GM23338 (cell line): ENCODE measurements at regions not wholly inside any gene's neighbourhood (a gene's known extent, or its start where the extent isn't known, plus 50 kb on each side); places are given as distances from the start of the nearest gene placed in this dataset.

ENCODE experiments used
- ATAC-seq: fragments of 200-7000 bp; cut with Tn5 transposase; 3 replicates; pipeline ENCODE4 v1.9.1; 2020
- DNase-seq: peaks from one replicate; pipeline ENCODE4 v3.0.0-alpha.2; 2015; ENCODE audit warnings: low spot score
- H2AFZ ChIP-seq: fragments of 200-600 bp; sonication (generic); 2 replicates; pipeline ENCODE4 v1.8.0; 2016; ENCODE audit warnings: antibody characterized with exemption, mild to moderate bottlenecking, moderate library complexity
- H3F3A ChIP-seq: fragments of 200-600 bp; sonication (generic); replicated peaks from 2 replicates; pipeline ENCODE4 v1.8.0; 2017; ENCODE audit warnings: antibody characterized with exemption, mixed run types, low read depth
- H3K27ac ChIP-seq: fragments of 200-600 bp; sonication (generic); 2 replicates; pipeline ENCODE4 v1.6.1; 2016; ENCODE audit warnings: low read depth
- H3K27me3 ChIP-seq: fragments of 200-600 bp; sonication (generic); 2 replicates; pipeline ENCODE4 v1.8.0; 2016; ENCODE audit warnings: mild to moderate bottlenecking, mixed run types, moderate library complexity; ENCODE audit not compliant: insufficient read depth
- H3K36me3 ChIP-seq: fragments of 200-600 bp; sonication (generic); 2 replicates; pipeline ENCODE4 v1.8.0; 2016; ENCODE audit warnings: mild to moderate bottlenecking; ENCODE audit not compliant: insufficient read depth
- H3K4me1 ChIP-seq: fragments of 200-600 bp; sonication (generic); 2 replicates; pipeline ENCODE4 v1.8.0; 2016; ENCODE audit warnings: mild to moderate bottlenecking, moderate library complexity; ENCODE audit not compliant: insufficient read depth
- H3K4me2 ChIP-seq: fragments of 200-600 bp; sonication (generic); 2 replicates; pipeline ENCODE4 v1.7.1; 2017; ENCODE audit warnings: mixed run types
- H3K4me3 ChIP-seq: fragments of 200-600 bp; sonication (generic); 2 replicates; pipeline ENCODE4 v1.6.1; 2016; ENCODE audit warnings: mixed run types
- H3K79me2 ChIP-seq: fragments of 200-600 bp; sonication (generic); replicated peaks from 2 replicates; pipeline ENCODE4 v1.8.0; 2017; ENCODE audit warnings: mild to moderate bottlenecking; ENCODE audit not compliant: insufficient read depth
- H3K9me2 ChIP-seq: fragments of 200-600 bp; sonication (generic); 2 replicates; pipeline ENCODE4 v1.8.0; 2017; ENCODE audit not compliant: insufficient read depth
- H4K20me1 ChIP-seq: fragments of 200-600 bp; sonication (generic); replicated peaks from 2 replicates; pipeline ENCODE4 v1.8.0; 2017; ENCODE audit warnings: mild to moderate bottlenecking; ENCODE audit not compliant: insufficient read depth
- H3K27ac Mint-ChIP-seq: 2 replicates; pipeline ENCODE4 v1.8.0; 2020; ENCODE audit warnings: inconsistent platforms, mild to moderate bottlenecking, moderate library complexity, mixed read lengths
- H3K27me3 Mint-ChIP-seq: 3 replicates; pipeline ENCODE4 v1.8.0; 2022; ENCODE audit warnings: low read depth, mild to moderate bottlenecking, moderate library complexity, mixed read lengths, inconsistent platforms; ENCODE audit not compliant: insufficient read depth, poor library complexity
- H3K36me3 Mint-ChIP-seq: 3 replicates; pipeline ENCODE4 v1.8.0; 2021; ENCODE audit warnings: low read depth, mild to moderate bottlenecking, inconsistent platforms, moderate library complexity, mixed read lengths
- H3K4me1 Mint-ChIP-seq: 3 replicates; pipeline ENCODE4 v1.8.0; 2020; ENCODE audit warnings: mild to moderate bottlenecking, inconsistent platforms, mixed read lengths
- H3K4me3 Mint-ChIP-seq: 3 replicates; pipeline ENCODE4 v1.8.0; 2021; ENCODE audit warnings: moderate library complexity, mild to moderate bottlenecking, inconsistent platforms, mixed read lengths
- H3K9me3 Mint-ChIP-seq: 3 replicates; pipeline ENCODE4 v1.8.0; 2020; ENCODE audit warnings: moderate library complexity, mild to moderate bottlenecking, inconsistent platforms, mixed read lengths
- EZH2phosphoT487 ChIP-seq: fragments of 200-600 bp; sonication (generic); IDR thresholded peaks from one replicate; pipeline ENCODE4 v1.8.1; 2018; ENCODE audit warnings: antibody characterized with exemption; ENCODE audit not compliant: unreplicated experiment
- JUNB ChIP-seq: IDR thresholded peaks from one replicate; pipeline ENCODE4 v1.6.1; 2016; ENCODE audit warnings: antibody characterized with exemption; ENCODE audit not compliant: unreplicated experiment
- NANOG ChIP-seq: IDR thresholded peaks from 2 replicates; pipeline ENCODE4 v1.6.1; 2016; ENCODE audit warnings: antibody characterized with exemption, borderline replicate concordance
- STAT1 ChIP-seq: IDR thresholded peaks from one replicate; pipeline ENCODE4 v1.6.1; 2016; ENCODE audit warnings: antibody characterized with exemption; ENCODE audit not compliant: unreplicated experiment
- ZNF114 ChIP-seq: fragments of 250-450 bp; sonication (Bioruptor Pico); IDR thresholded peaks from 2 replicates; pipeline ENCODE4 v1.5.0; 2020; ENCODE audit warnings: mild to moderate bottlenecking, moderate library complexity
- ZNF331 ChIP-seq: fragments of 250-450 bp; sonication (Bioruptor Pico); IDR thresholded peaks from 2 replicates; pipeline ENCODE4 v1.5.0; 2020; ENCODE audit warnings: low read depth, mild to moderate bottlenecking, moderate library complexity
- TF ChIP-seq, protein P1 (sequence below), 2 experiments: fragments of 200-600 bp in 1 of 2; sonication (generic) in 1 of 2; conservative IDR thresholded peaks; 2 replicates each; pipeline versions ENCODE4 v1.5.1 to v1.6.1; 2016 to 2017; ENCODE audit warnings: antibody characterized with exemption in 2 of 2, low read depth in 2 of 2, mild to moderate bottlenecking in 2 of 2, moderate library complexity in 1 of 2
- TF ChIP-seq, protein P2 (sequence below): IDR thresholded peaks from one replicate; pipeline ENCODE4 v1.6.1; 2018; ENCODE audit warnings: antibody characterized with exemption; ENCODE audit not compliant: unreplicated experiment
- TF ChIP-seq, protein P3 (sequence below): fragments of 250-450 bp; sonication (Bioruptor Pico); IDR thresholded peaks from 2 replicates; pipeline ENCODE4 v1.5.0; 2020; ENCODE audit warnings: mild to moderate bottlenecking, moderate library complexity

DNA sequence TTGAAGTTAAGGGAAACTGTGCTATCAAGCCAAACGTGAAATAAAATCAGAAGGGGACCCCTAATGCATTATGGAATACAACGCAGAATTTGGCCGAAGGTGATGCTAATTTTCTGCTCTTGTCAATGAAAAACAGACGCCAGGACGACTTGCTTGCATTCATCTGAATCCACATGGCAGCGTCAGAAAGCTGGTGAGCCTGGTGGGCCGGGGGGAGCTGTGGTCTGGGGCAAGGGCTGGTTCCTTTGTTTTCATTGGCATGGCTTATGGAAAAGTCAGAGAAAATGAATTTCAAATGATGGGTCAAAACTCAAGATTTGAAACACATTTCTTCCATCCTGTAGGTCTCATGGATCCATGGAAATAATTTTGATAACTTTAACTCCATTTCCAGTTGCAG is 86.4 kb upstream of the RUNX1 start:
- DNase-seq (no peak), ATAC-seq (no peak)
- peaks cover 7% of the 10 kb centered on the region for H3K9me2 ChIP-seq
- TF ChIP-seq, protein P1, sequence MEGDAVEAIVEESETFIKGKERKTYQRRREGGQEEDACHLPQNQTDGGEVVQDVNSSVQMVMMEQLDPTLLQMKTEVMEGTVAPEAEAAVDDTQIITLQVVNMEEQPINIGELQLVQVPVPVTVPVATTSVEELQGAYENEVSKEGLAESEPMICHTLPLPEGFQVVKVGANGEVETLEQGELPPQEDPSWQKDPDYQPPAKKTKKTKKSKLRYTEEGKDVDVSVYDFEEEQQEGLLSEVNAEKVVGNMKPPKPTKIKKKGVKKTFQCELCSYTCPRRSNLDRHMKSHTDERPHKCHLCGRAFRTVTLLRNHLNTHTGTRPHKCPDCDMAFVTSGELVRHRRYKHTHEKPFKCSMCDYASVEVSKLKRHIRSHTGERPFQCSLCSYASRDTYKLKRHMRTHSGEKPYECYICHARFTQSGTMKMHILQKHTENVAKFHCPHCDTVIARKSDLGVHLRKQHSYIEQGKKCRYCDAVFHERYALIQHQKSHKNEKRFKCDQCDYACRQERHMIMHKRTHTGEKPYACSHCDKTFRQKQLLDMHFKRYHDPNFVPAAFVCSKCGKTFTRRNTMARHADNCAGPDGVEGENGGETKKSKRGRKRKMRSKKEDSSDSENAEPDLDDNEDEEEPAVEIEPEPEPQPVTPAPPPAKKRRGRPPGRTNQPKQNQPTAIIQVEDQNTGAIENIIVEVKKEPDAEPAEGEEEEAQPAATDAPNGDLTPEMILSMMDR (conservative IDR thresholded peaks at IDR 0.05; ENCODE audit: low read depth in 2 of 2), result no peak
- TF ChIP-seq STAT1 (no peak), EZH2phosphoT487 (no peak)
- peaks cover 2% of the 10 kb centered on the region for H3K27me3 Mint-ChIP-seq
- H3K36me3 Mint-ChIP-seq, result no peaks in the 10 kb centered on the region
- peak overlapping the region; percentile 83 for H2AFZ ChIP-seq
- peaks cover 18% of the 10 kb centered on the region for H3K4me1 ChIP-seq
- no peak overlapping the region for H3K4me3 ChIP-seq
- H3F3A ChIP-seq, result no peaks in the 10 kb centered on the region
- no peaks in the 10 kb centered on the region for H3K9me3 Mint-ChIP-seq
- H3K4me2 ChIP-seq, result no peak overlapping the region
- H4K20me1 ChIP-seq, result no peaks in the 10 kb centered on the region
- H3K4me1 Mint-ChIP-seq, result peaks cover 13% of the 10 kb centered on the region; the same call in 1 of the 3 replicates
- H3K79me2 ChIP-seq, result no peaks in the 10 kb centered on the region
- no peak overlapping the region for H3K4me3 Mint-ChIP-seq
- no peaks in the 10 kb centered on the region for H3K27me3 ChIP-seq
- H3K36me3 ChIP-seq, result no peaks in the 10 kb centered on the region
- no peak overlapping the region for H3K27ac ChIP-seq
- no peak overlapping the region for H3K27ac Mint-ChIP-seq

DNA sequence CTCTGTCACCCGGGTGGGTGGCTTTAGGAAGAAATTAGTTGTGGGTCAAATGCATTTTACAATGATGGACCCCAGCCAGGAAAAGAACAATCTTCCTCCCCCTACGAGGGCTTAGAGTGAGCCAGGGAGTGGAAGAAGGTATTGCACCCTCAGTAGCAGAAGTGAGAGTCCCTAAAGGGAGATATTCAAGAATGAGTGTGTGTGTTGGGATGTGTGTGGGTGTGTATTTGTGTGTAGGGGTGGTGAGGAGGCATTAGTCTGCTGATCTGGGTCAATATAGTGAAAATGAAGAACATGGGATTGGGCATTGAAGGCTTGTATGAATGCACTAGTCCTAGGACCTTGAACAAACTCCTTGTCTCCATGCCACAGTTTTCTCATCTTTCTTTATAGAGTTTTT is 85.2 kb upstream of the RUNX1 start:
- ATAC-seq (no peak), DNase-seq (no peak)
- H3K4me1 Mint-ChIP-seq, result peaks cover 13% of the 10 kb centered on the region; the same call in 1 of the 3 replicates
- Histone ChIP-seq H3F3A (no peaks in the 10 kb centered on the region), H3K4me2 (no peak overlapping the region), H3K9me2 (peaks cover 7% of the 10 kb centered on the region), H3K79me2 (no peaks in the 10 kb centered on the region), H3K4me3 (no peak overlapping the region), H3K4me1 (peaks cover 18% of the 10 kb centered on the region), H3K27me3 (no peaks in the 10 kb centered on the region), H2AFZ (no peak overlapping the region), H4K20me1 (no peaks in the 10 kb centered on the region), H3K27ac (no peak overlapping the region), H3K36me3 (no peaks in the 10 kb centered on the region)
- H3K36me3 Mint-ChIP-seq, result no peaks in the 10 kb centered on the region
- no peak overlapping the region for H3K27ac Mint-ChIP-seq
- H3K4me3 Mint-ChIP-seq, result no peak overlapping the region
- H3K27me3 Mint-ChIP-seq, result peaks cover 2% of the 10 kb centered on the region
- no peaks in the 10 kb centered on the region for H3K9me3 Mint-ChIP-seq
- no peak for TF ChIP-seq JUNB
- TF ChIP-seq NANOG, result no peak
- TF ChIP-seq, protein P2, sequence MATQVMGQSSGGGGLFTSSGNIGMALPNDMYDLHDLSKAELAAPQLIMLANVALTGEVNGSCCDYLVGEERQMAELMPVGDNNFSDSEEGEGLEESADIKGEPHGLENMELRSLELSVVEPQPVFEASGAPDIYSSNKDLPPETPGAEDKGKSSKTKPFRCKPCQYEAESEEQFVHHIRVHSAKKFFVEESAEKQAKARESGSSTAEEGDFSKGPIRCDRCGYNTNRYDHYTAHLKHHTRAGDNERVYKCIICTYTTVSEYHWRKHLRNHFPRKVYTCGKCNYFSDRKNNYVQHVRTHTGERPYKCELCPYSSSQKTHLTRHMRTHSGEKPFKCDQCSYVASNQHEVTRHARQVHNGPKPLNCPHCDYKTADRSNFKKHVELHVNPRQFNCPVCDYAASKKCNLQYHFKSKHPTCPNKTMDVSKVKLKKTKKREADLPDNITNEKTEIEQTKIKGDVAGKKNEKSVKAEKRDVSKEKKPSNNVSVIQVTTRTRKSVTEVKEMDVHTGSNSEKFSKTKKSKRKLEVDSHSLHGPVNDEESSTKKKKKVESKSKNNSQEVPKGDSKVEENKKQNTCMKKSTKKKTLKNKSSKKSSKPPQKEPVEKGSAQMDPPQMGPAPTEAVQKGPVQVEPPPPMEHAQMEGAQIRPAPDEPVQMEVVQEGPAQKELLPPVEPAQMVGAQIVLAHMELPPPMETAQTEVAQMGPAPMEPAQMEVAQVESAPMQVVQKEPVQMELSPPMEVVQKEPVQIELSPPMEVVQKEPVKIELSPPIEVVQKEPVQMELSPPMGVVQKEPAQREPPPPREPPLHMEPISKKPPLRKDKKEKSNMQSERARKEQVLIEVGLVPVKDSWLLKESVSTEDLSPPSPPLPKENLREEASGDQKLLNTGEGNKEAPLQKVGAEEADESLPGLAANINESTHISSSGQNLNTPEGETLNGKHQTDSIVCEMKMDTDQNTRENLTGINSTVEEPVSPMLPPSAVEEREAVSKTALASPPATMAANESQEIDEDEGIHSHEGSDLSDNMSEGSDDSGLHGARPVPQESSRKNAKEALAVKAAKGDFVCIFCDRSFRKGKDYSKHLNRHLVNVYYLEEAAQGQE, result no peak
- no peak for TF ChIP-seq ZNF331 (CRISPR knock-in tag)
- TF ChIP-seq EZH2phosphoT487, result no peak
- TF ChIP-seq, protein P3, sequence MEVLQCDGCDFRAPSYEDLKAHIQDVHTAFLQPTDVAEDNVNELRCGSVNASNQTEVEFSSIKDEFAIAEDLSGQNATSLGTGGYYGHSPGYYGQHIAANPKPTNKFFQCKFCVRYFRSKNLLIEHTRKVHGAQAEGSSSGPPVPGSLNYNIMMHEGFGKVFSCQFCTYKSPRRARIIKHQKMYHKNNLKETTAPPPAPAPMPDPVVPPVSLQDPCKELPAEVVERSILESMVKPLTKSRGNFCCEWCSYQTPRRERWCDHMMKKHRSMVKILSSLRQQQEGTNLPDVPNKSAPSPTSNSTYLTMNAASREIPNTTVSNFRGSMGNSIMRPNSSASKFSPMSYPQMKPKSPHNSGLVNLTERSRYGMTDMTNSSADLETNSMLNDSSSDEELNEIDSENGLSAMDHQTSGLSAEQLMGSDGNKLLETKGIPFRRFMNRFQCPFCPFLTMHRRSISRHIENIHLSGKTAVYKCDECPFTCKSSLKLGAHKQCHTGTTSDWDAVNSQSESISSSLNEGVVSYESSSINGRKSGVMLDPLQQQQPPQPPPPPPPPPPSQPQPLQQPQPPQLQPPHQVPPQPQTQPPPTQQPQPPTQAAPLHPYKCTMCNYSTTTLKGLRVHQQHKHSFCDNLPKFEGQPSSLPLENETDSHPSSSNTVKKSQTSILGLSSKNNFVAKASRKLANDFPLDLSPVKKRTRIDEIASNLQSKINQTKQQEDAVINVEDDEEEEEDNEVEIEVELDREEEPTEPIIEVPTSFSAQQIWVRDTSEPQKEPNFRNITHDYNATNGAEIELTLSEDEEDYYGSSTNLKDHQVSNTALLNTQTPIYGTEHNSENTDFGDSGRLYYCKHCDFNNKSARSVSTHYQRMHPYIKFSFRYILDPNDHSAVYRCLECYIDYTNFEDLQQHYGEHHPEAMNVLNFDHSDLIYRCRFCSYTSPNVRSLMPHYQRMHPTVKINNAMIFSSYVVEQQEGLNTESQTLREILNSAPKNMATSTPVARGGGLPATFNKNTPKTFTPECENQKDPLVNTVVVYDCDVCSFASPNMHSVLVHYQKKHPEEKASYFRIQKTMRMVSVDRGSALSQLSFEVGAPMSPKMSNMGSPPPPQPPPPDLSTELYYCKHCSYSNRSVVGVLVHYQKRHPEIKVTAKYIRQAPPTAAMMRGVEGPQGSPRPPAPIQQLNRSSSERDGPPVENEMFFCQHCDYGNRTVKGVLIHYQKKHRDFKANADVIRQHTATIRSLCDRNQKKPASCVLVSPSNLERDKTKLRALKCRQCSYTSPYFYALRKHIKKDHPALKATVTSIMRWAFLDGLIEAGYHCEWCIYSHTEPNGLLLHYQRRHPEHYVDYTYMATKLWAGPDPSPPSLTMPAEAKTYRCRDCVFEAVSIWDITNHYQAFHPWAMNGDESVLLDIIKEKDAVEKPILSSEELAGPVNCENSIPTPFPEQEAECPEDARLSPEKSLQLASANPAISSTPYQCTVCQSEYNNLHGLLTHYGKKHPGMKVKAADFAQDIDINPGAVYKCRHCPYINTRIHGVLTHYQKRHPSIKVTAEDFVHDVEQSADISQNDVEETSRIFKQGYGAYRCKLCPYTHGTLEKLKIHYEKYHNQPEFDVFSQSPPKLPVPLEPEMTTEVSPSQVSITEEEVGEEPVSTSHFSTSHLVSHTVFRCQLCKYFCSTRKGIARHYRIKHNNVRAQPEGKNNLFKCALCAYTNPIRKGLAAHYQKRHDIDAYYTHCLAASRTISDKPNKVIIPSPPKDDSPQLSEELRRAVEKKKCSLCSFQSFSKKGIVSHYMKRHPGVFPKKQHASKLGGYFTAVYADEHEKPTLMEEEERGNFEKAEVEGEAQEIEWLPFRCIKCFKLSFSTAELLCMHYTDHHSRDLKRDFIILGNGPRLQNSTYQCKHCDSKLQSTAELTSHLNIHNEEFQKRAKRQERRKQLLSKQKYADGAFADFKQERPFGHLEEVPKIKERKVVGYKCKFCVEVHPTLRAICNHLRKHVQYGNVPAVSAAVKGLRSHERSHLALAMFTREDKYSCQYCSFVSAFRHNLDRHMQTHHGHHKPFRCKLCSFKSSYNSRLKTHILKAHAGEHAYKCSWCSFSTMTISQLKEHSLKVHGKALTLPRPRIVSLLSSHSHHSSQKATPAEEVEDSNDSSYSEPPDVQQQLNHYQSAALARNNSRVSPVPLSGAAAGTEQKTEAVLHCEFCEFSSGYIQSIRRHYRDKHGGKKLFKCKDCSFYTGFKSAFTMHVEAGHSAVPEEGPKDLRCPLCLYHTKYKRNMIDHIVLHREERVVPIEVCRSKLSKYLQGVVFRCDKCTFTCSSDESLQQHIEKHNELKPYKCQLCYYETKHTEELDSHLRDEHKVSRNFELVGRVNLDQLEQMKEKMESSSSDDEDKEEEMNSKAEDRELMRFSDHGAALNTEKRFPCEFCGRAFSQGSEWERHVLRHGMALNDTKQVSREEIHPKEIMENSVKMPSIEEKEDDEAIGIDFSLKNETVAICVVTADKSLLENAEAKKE, result no peak
- no peak for TF ChIP-seq ZNF114 (CRISPR knock-in tag)
